IPS-15b (cell line): ENCODE measurements at regions not wholly inside any gene's neighbourhood (a gene's known extent, or its start where the extent isn't known, plus 50 kb on each side); places are given as distances from the start of the nearest gene placed in this dataset.

Source experiments
- H3K27me3 ChIP-seq: one replicate; pipeline ENCODE4 v1.6.1; 2013; ENCODE audit warnings: low read length; ENCODE audit not compliant: control insufficient read depth, insufficient read depth
- H3K36me3 ChIP-seq: one replicate; pipeline ENCODE4 v1.6.1; 2013; ENCODE audit warnings: low read length; ENCODE audit not compliant: control insufficient read depth, insufficient read depth
- H3K4me1 ChIP-seq: one replicate; pipeline ENCODE4 v1.6.1; 2013; ENCODE audit warnings: mild to moderate bottlenecking, low read length; ENCODE audit not compliant: control insufficient read depth, insufficient read depth
- H3K4me3 ChIP-seq: one replicate; pipeline ENCODE4 v1.5.1; 2013; ENCODE audit warnings: low read depth, low read length
- H3K9ac ChIP-seq: one replicate; pipeline ENCODE4 v1.6.1; 2013; ENCODE audit warnings: low read depth, mild to moderate bottlenecking, low read length
- H3K9me3 ChIP-seq: one replicate; pipeline ENCODE4 v1.6.1; 2013; ENCODE audit warnings: mild to moderate bottlenecking, low read length; ENCODE audit not compliant: control insufficient read depth, insufficient read depth

- Histone ChIP-seq H3K27me3 (no peaks in the 10 kb centered on the region), H3K4me1 (no peaks in the 10 kb centered on the region), H3K9me3 (no peaks in the 10 kb centered on the region), H3K9ac (no peak overlapping the region), H3K4me3 (no peak overlapping the region), H3K36me3 (no peaks in the 10 kb centered on the region)
Observed at GRCh38 chr18:24885276-24885675, 424.8 kb downstream of the HRH4 start.

- Histone ChIP-seq H3K36me3 (no peaks in the 10 kb centered on the region), H3K4me1 (no peaks in the 10 kb centered on the region), H3K4me3 (no peak overlapping the region), H3K9ac (no peak overlapping the region), H3K27me3 (no peaks in the 10 kb centered on the region), H3K9me3 (no peaks in the 10 kb centered on the region)
Observed at GRCh38 chr18:24894880-24895279, 434.4 kb downstream of the HRH4 start.

- Histone ChIP-seq H3K36me3 (no peaks in the 10 kb centered on the region), H3K9ac (no peak overlapping the region), H3K27me3 (no peaks in the 10 kb centered on the region), H3K9me3 (no peaks in the 10 kb centered on the region), H3K4me3 (no peak overlapping the region), H3K4me1 (no peaks in the 10 kb centered on the region)
Observed at GRCh38 chr18:24897461-24897860, 437.0 kb downstream of the HRH4 start.

GRCh38 chr18:24910221-24910620, 441.7 kb downstream of the ZNF521 start:
- Histone ChIP-seq H3K4me1 (no peaks in the 10 kb centered on the region), H3K4me3 (no peak overlapping the region), H3K36me3 (no peaks in the 10 kb centered on the region), H3K9me3 (no peaks in the 10 kb centered on the region), H3K27me3 (no peaks in the 10 kb centered on the region), H3K9ac (no peak overlapping the region)

DNA sequence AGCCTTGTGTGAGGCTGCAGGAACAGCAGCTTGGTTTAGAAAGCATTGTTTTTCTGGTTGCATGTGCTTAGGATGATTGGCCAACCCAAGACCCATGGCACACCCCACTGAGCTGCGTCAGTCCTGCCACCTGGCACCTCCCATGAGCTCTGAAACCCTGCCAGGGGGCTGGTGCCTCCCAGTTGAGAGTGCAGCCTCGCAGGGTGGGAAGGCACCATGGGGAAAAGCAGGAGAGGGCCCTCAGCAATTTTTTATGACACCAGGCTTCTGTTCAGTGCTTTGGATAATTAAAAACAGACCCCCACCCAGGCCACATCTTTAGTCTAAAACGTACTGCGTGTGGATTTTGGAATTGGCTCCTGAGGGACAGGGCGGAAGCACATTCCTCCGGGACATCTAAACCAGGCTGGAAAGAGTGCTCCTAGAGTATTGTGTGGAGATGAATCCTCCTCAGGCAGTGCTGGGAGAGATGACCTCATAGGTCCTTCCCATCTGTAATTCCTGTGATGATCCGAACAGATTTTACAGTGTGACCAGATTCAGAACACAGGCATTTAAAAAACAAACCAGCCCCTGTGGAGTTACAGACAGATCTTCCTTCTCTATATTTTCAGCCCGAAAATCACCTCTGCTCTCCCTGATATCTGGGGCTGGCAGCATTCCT, 438.3 kb downstream of the ZNF521 start:
- Histone ChIP-seq H3K4me1 (peaks cover 2% of the 10 kb centered on the region), H3K4me3 (no peak overlapping the region), H3K9ac (no peak overlapping the region), H3K27me3 (no peaks in the 10 kb centered on the region), H3K36me3 (no peaks in the 10 kb centered on the region), H3K9me3 (no peaks in the 10 kb centered on the region)

- H3K9me3 ChIP-seq, result no peaks in the 10 kb centered on the region
- H3K9ac ChIP-seq, result no peak overlapping the region
- H3K36me3 ChIP-seq, result no peaks in the 10 kb centered on the region
- no peaks in the 10 kb centered on the region for H3K27me3 ChIP-seq
- H3K4me3 ChIP-seq, result no peak overlapping the region
- H3K4me1 ChIP-seq, result peaks cover 2% of the 10 kb centered on the region
Observed at GRCh38 chr18:24914171-24914525, 437.8 kb downstream of the ZNF521 start.

- no peak overlapping the region for H3K4me3 ChIP-seq
- no peak overlapping the region for H3K9ac ChIP-seq
- H3K27me3 ChIP-seq, result no peaks in the 10 kb centered on the region
- peaks cover 2% of the 10 kb centered on the region for H3K4me1 ChIP-seq
- H3K9me3 ChIP-seq, result no peaks in the 10 kb centered on the region
- no peaks in the 10 kb centered on the region for H3K36me3 ChIP-seq
Observed at GRCh38 chr18:24914685-24915084, 437.3 kb downstream of the ZNF521 start.

DNA sequence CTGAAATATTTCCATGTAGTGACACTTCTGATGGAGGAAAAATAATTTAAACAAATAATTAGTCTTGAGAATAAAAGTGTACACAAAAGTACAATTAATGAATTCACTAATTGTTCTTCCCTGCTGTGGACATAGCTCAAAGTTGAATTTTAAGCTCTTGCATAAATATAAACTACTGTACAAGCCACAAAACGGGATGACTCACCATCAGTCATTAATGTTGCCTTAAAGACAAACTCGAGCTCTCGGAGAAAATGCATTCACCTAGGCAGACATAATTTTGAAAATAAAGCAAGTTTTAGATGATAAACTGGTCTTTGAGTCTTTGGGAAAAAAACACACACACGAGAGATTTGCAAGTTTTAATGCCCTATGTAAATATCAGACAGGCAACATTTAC, 436.4 kb downstream of the ZNF521 start:
- Histone ChIP-seq H3K27me3 (no peaks in the 10 kb centered on the region), H3K9ac (no peak overlapping the region), H3K4me1 (peaks cover 2% of the 10 kb centered on the region), H3K4me3 (no peak overlapping the region), H3K9me3 (no peaks in the 10 kb centered on the region), H3K36me3 (no peaks in the 10 kb centered on the region)

DNA sequence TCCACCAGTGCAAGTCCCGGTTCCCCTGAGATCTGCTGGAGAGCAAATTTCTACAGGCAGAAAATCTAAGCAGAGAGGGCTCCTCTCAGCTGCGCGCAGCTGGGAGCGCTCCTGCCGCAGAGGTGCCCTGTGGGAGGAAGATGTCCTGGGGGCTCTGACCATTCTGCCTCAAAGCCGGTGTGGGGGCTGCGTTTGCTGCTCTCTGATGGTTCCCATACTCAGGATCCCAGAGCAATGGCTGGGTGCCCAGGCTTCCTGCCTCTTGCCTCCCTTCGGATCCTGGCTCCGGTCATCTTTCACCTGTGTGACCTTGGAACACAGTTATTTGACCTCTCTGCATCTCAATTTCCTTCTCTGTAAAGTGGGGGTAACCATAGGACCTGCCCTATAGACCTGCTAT, 434.2 kb downstream of the ZNF521 start:
- no peaks in the 10 kb centered on the region for H3K27me3 ChIP-seq
- no peak overlapping the region for H3K9ac ChIP-seq
- H3K9me3 ChIP-seq, result no peaks in the 10 kb centered on the region
- no peak overlapping the region for H3K4me3 ChIP-seq
- no peaks in the 10 kb centered on the region for H3K36me3 ChIP-seq
- H3K4me1 ChIP-seq, result peaks cover 2% of the 10 kb centered on the region

- Histone ChIP-seq H3K9me3 (no peaks in the 10 kb centered on the region), H3K9ac (no peak overlapping the region), H3K4me3 (no peak overlapping the region), H3K4me1 (peaks cover 2% of the 10 kb centered on the region), H3K36me3 (no peaks in the 10 kb centered on the region), H3K27me3 (no peaks in the 10 kb centered on the region)
Observed at GRCh38 chr18:24918257-24918656, 433.7 kb downstream of the ZNF521 start.

- H3K36me3 ChIP-seq, result no peaks in the 10 kb centered on the region
- no peaks in the 10 kb centered on the region for H3K27me3 ChIP-seq
- no peak overlapping the region for H3K9ac ChIP-seq
- H3K9me3 ChIP-seq, result no peaks in the 10 kb centered on the region
- H3K4me3 ChIP-seq, result no peak overlapping the region
- peaks cover 4% of the 10 kb centered on the region for H3K4me1 ChIP-seq
Observed at GRCh38 chr18:24919181-24919797, 432.7 kb downstream of the ZNF521 start.

DNA sequence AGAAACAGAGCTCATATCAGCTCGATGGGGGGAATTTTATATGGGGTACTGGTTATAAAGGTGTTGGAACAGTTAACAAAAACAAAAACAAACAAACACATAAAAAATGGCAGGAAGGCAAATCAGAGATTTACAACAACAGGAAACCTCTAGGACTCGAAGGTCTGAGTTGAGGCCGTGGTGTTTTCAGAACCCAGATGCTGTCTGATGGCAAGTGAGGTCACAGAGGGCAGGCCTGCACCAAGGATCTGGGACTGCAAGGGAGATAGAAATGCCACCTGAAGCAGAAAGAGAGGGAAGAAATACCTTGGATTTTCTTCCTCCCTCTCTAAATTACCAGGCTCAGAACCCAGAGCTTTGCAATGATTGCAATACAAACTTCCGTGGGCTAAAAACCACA, 429.5 kb downstream of the ZNF521 start:
- H3K4me1 ChIP-seq, result peaks cover 5% of the 10 kb centered on the region
- H3K36me3 ChIP-seq, result no peaks in the 10 kb centered on the region
- peaks cover 10% of the 10 kb centered on the region for H3K27me3 ChIP-seq
- no peaks in the 10 kb centered on the region for H3K9me3 ChIP-seq
- no peak overlapping the region for H3K4me3 ChIP-seq
- H3K9ac ChIP-seq, result no peak overlapping the region
